Calu3 (cell line): ENCODE measurements at regions not wholly inside any gene's neighbourhood (a gene's known extent, or its start where the extent isn't known, plus 50 kb on each side); places are given as distances from the start of the nearest gene placed in this dataset.

Experiments used
- BruUV-seq: library from RNA; stranded (reverse); fragments of 400-500 nt; replicated peaks from 2 replicates; lab custom pipeline; 2021; lab: Mats Ljungman, UMichigan
- CTCF ChIA-PET: fragments of 300-600 bp; sonication (Branson Sonifier 250); formaldehyde crosslinking; loops from one replicate; lab custom pipeline; 2022; ENCODE audit warnings: antibody characterized with exemption; lab: Charles Lee
- DNase-seq: peaks from one replicate; pipeline ENCODE4 v3.0.0; 2022
- H3K27ac Mint-ChIP-seq: one replicate; pipeline ENCODE4 v1.8.0; 2022; ENCODE audit warnings: mixed read lengths; ENCODE audit not compliant: unreplicated experiment
- H3K27me3 Mint-ChIP-seq: one replicate; pipeline ENCODE4 v1.8.0; 2022; ENCODE audit warnings: mixed read lengths; ENCODE audit not compliant: unreplicated experiment
- H3K36me3 Mint-ChIP-seq: one replicate; pipeline ENCODE4 v1.8.0; 2022; ENCODE audit warnings: mild to moderate bottlenecking, moderate library complexity, mixed read lengths; ENCODE audit not compliant: insufficient read depth, unreplicated experiment
- H3K4me1 Mint-ChIP-seq: one replicate; pipeline ENCODE4 v1.8.0; 2022; ENCODE audit warnings: mild to moderate bottlenecking, low read depth, mixed read lengths; ENCODE audit not compliant: unreplicated experiment
- H3K4me3 Mint-ChIP-seq: one replicate; pipeline ENCODE4 v1.8.0; 2022; ENCODE audit warnings: mild to moderate bottlenecking, low read depth, moderate library complexity, mixed read lengths; ENCODE audit not compliant: unreplicated experiment
- H3K9me3 Mint-ChIP-seq: one replicate; pipeline ENCODE4 v1.8.0; 2022; ENCODE audit warnings: low read depth, mixed read lengths; ENCODE audit not compliant: unreplicated experiment
- intact Hi-C: fragments of 100-400 bp; cut with micrococcal nuclease; formaldehyde crosslinking; loops from one replicate; pipeline ENCODE4 v1.10.0; 2022; ENCODE audit not compliant: unreplicated experiment
- TF ChIP-seq, protein P1 (sequence below): fragments of 200-600 bp; IDR thresholded peaks from one replicate; pipeline ENCODE4 v1.8.0; 2022; ENCODE audit warnings: antibody characterized with exemption; ENCODE audit not compliant: unreplicated experiment

GRCh38 chr3:1798711-1799405, 299.8 kb upstream of the CNTN4 start:
- H3K4me1 Mint-ChIP-seq, result no peaks in the 10 kb centered on the region
- no TSS peak for BruUV-seq
- no peaks in the 10 kb centered on the region for H3K36me3 Mint-ChIP-seq
- no peaks in the 10 kb centered on the region for H3K27me3 Mint-ChIP-seq
- DNase-seq, result no peak
- CTCF ChIA-PET, result no interaction called here
- TF ChIP-seq, protein P1, sequence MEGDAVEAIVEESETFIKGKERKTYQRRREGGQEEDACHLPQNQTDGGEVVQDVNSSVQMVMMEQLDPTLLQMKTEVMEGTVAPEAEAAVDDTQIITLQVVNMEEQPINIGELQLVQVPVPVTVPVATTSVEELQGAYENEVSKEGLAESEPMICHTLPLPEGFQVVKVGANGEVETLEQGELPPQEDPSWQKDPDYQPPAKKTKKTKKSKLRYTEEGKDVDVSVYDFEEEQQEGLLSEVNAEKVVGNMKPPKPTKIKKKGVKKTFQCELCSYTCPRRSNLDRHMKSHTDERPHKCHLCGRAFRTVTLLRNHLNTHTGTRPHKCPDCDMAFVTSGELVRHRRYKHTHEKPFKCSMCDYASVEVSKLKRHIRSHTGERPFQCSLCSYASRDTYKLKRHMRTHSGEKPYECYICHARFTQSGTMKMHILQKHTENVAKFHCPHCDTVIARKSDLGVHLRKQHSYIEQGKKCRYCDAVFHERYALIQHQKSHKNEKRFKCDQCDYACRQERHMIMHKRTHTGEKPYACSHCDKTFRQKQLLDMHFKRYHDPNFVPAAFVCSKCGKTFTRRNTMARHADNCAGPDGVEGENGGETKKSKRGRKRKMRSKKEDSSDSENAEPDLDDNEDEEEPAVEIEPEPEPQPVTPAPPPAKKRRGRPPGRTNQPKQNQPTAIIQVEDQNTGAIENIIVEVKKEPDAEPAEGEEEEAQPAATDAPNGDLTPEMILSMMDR, result no peak
- H3K4me3 Mint-ChIP-seq, result no peak overlapping the region
- peaks cover 20% of the 10 kb centered on the region for H3K9me3 Mint-ChIP-seq
- intact Hi-C loops, result no loop called here
- H3K27ac Mint-ChIP-seq, result no peak overlapping the region

DNA sequence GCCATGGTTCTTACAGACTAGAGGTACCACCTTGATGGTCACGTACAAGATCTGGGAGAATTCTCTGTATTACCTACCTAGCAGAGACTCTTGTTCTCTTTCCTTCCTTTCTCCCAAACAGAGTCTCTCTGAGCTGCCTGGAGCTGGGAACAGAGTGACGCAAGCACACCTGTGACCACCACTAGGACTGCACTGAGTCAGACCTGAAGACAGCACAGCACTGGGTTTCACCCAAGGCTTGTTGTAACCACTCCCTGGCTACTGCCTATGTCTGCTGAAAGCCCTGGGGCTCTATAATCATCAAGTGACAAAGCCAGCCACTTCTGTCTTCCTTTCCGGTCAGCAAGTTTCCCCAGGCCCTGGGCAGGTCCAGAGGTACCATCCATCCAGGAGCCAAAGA, 293.3 kb upstream of the CNTN4 start:
- BruUV-seq, result no TSS peak
- Mint-ChIP-seq H3K4me1 (no peaks in the 10 kb centered on the region), H3K36me3 (no peaks in the 10 kb centered on the region), H3K27ac (no peak overlapping the region), H3K4me3 (no peak overlapping the region), H3K27me3 (no peaks in the 10 kb centered on the region), H3K9me3 (peaks cover 21% of the 10 kb centered on the region)
- no peak for DNase-seq
- CTCF ChIA-PET, result no interaction called here
- TF ChIP-seq, protein P1, result no peak
- intact Hi-C loops, result loop anchor here (10.0 kb wide), 1 partner anchor 1209 kb away; no protein-coding TSS in a partner anchor

DNA sequence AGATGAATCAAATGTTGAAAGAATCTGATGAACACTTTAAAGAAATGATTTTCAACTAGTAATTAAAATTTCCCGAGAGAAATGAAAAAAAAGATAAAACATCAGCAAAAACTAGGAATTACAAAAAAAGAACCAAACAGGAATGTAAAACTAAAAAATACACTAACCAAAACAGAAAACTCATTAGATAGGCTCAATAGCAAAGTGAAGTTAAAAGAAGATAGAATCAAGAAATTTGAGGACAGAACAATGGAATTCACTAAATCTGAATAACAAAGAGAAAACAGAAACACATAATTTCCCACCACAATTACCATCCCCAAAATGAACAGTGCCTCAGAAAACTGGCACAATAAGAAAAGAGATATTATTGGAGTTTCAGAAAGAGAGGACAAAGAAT, 290.1 kb upstream of the CNTN4 start:
- CTCF ChIA-PET, result no interaction called here
- DNase-seq, result no peak
- no peaks in the 10 kb centered on the region for H3K4me1 Mint-ChIP-seq
- intact Hi-C loops, result loop anchor here (10.0 kb wide), 1 partner anchor 1206 kb away; no protein-coding TSS in a partner anchor
- no peak overlapping the region for H3K27ac Mint-ChIP-seq
- no TSS peak for BruUV-seq
- no peak overlapping the region for H3K4me3 Mint-ChIP-seq
- no peaks in the 10 kb centered on the region for H3K36me3 Mint-ChIP-seq
- no peaks in the 10 kb centered on the region for H3K27me3 Mint-ChIP-seq
- TF ChIP-seq, protein P1, result no peak
- H3K9me3 Mint-ChIP-seq, result peaks cover 13% of the 10 kb centered on the region

GRCh38 chr3:1823867-1824266, 274.8 kb upstream of the CNTN4 start:
- Mint-ChIP-seq H3K27ac (no peak overlapping the region), H3K36me3 (no peaks in the 10 kb centered on the region), H3K27me3 (no peaks in the 10 kb centered on the region), H3K4me1 (no peaks in the 10 kb centered on the region), H3K4me3 (no peak overlapping the region), H3K9me3 (peaks cover 13% of the 10 kb centered on the region)
- TF ChIP-seq, protein P1, result no peak
- no peak for DNase-seq
- intact Hi-C loops, result no loop called here
- CTCF ChIA-PET, result interaction anchor here (0.6 kb wide), 1 partner anchor 1229 kb away, joined by 5 read pairs; no protein-coding TSS in a partner anchor
- no TSS peak for BruUV-seq
